ENCODE measurements at regions not wholly inside any gene's neighbourhood (a gene's known extent, or its start where the extent isn't known, plus 50 kb on each side); places are given as distances from the start of the nearest gene placed in this dataset.

DNA sequence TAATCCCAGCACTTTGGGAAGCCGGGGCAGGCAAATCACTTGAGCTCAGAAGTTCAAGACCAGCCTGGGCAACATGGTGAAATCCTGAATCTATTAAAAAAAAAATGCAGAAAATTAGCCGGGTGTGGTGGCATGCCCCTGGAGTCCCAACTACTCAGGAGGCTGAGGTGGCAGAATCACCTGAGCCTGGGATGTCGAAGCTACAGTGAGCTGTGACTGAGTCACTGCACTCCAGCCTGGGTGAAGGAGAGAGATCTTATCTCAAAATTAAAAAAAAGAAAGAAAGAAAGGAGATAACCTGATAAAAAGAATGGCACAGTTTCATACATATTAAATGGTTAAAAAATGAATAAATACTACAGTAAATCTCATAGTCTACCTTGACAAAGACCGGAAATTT lies 123.6 kb upstream of the TNFAIP3 start:
- TF ChIP-seq POLR2A (IDR thresholded peaks at IDR 0.05), result no peak
- TF ChIP-seq, protein P1, sequence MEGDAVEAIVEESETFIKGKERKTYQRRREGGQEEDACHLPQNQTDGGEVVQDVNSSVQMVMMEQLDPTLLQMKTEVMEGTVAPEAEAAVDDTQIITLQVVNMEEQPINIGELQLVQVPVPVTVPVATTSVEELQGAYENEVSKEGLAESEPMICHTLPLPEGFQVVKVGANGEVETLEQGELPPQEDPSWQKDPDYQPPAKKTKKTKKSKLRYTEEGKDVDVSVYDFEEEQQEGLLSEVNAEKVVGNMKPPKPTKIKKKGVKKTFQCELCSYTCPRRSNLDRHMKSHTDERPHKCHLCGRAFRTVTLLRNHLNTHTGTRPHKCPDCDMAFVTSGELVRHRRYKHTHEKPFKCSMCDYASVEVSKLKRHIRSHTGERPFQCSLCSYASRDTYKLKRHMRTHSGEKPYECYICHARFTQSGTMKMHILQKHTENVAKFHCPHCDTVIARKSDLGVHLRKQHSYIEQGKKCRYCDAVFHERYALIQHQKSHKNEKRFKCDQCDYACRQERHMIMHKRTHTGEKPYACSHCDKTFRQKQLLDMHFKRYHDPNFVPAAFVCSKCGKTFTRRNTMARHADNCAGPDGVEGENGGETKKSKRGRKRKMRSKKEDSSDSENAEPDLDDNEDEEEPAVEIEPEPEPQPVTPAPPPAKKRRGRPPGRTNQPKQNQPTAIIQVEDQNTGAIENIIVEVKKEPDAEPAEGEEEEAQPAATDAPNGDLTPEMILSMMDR (IDR thresholded peaks at IDR 0.05), result no peak
- no peak overlapping the region for H3K4me3 ChIP-seq (ENCODE audit: low read depth, poor library complexity, severe bottlenecking)
- DNase-seq (ENCODE audit: low spot score in 2 of 2), result no peak
- 73 to 86% methylated on average over 4 of the region's 4 CpGs for WGBS, 2 donors
- intact Hi-C loops (cut with DNase I; ENCODE audit: low total_unique reads), result no loop called here

DNA sequence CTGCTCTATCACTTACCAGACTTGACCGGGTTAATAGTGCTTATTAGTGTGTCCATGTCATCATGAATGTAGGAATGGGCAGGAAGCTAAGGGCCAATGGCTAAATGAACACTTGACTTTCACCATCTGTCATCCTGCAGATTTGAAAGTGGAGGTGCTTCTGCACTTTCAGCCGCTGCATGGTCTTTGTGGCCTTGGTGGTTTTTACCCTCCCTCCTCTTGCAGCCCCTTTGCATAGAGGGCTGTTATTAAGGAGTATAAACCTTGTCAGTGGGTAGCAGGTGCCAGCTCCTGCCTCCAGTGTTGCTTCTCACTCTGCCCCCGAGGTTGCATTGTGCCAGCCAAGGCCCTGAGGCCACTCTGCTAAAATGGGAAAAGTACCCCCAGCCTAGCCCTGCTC lies 122.2 kb upstream of the TNFAIP3 start:
- 81 to 88% methylated on average over 3 of the region's 3 CpGs for WGBS, 2 donors
- no peak for TF ChIP-seq POLR2A (IDR thresholded peaks at IDR 0.05)
- TF ChIP-seq, protein P1 (IDR thresholded peaks at IDR 0.05), result no peak
- no peak for DNase-seq (ENCODE audit: low spot score in 2 of 2)
- intact Hi-C loops (cut with DNase I; ENCODE audit: low total_unique reads), result no loop called here
- no peak overlapping the region for H3K4me3 ChIP-seq (ENCODE audit: low read depth, poor library complexity, severe bottlenecking)

DNA sequence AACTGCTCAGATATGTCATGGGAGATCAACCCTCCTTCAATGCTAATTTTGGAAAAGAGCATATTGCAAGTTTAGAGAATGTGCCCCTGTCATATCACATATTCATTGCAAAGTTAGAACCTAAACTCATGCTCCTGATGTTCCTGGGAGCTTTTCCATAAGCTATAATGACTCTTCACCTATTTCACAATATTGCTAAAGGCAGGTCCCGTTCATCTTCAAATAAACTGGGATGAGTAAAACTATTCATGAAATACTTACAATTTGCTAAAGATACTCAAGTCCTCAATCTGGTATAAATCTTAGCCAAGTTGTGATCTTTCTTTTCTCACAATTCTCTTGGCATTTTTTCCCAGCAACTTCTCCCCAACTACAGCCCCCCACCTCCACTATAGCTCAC lies 121.7 kb upstream of the TNFAIP3 start:
- no peak for TF ChIP-seq POLR2A (IDR thresholded peaks at IDR 0.05)
- TF ChIP-seq, protein P1 (IDR thresholded peaks at IDR 0.05), result no peak
- no peak for DNase-seq (ENCODE audit: low spot score in 2 of 2)
- no peak overlapping the region for H3K4me3 ChIP-seq (ENCODE audit: low read depth, poor library complexity, severe bottlenecking)
- intact Hi-C loops (cut with DNase I; ENCODE audit: low total_unique reads), result no loop called here
- WGBS, 2 donors, result 64 to 65% methylated on average over 1 of the region's 1 CpG

DNA sequence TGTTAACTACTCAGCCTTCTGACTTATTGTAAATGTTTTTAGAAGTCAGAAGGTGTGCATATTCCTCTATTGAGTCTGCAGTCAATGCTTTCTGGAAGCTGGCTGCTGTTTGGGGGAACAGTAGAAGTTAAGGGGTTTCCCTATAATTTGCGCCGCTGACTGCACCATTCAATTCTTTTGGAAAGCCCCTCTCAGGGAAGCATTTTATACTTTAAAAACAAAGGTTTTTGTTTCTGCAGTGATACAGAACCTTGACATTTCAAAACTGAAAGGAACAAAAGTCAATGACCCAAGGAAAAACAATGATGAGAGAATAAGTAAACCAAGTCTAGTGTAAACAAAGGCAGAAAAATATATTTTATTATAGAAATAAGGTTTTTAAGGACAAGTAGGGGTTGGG lies 120.8 kb upstream of the TNFAIP3 start:
- DNase-seq (ENCODE audit: low spot score in 2 of 2), result no peak
- no peak for TF ChIP-seq POLR2A (IDR thresholded peaks at IDR 0.05)
- TF ChIP-seq, protein P1 (IDR thresholded peaks at IDR 0.05), result no peak
- 76 to 82% methylated on average over 2 of the region's 2 CpGs for WGBS, 2 donors
- intact Hi-C loops (cut with DNase I; ENCODE audit: low total_unique reads), result no loop called here
- H3K4me3 ChIP-seq (ENCODE audit: low read depth, poor library complexity, severe bottlenecking), result no peak overlapping the region

DNA sequence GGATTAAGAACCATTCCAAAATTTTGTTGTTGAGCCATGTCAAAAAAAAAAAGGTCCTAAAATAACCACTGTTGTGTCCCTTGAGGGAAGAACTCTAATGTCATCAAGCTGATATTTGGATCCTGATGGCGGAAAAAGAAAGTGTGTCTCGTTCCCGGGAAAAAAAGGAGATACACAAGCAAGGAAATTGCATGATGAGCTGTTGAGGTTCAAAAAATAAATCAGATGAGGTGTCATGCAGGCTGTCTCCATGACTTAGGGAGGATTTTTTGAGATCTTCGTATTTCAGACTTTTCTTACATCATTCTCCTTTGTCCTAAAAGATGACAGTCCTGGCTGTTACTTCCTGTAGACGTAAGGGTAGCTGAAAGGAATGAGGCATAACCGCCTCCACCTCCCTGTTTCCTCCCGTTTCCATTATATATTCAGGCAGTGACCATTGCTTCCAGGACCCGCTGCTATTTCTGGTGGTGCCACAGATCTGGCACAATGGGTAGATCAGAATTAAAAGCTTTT lies 117.3 kb upstream of the TNFAIP3 start:
- DNase-seq (ENCODE audit: low spot score in 2 of 2), result no peak
- no peak overlapping the region for H3K4me3 ChIP-seq (ENCODE audit: low read depth, poor library complexity, severe bottlenecking)
- TF ChIP-seq, protein P1 (IDR thresholded peaks at IDR 0.05), result no peak
- no peak for TF ChIP-seq POLR2A (IDR thresholded peaks at IDR 0.05)
- WGBS, 2 donors, result 42 to 52% methylated on average over 8 of the region's 8 CpGs
- intact Hi-C loops (cut with DNase I; ENCODE audit: low total_unique reads), result no loop called here

DNA sequence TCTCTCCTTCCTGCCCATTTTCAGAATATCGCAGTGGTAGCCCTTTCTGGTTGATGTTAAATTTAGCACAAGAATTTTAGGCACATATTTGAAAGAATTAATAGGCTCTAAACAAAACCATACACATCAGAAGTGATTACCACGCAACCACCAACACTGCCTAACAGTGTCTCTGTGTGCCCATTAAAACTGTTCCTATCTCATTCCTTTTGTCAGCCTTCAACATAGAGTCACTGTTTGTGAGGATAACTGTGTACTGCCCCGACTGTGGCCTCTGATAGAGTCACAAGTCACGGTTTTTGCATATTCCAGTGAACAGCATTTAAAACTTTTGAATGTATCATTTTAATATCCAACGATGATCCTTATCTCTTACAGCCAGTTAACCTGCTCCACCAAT lies 116.8 kb upstream of the TNFAIP3 start:
- H3K4me3 ChIP-seq (ENCODE audit: low read depth, poor library complexity, severe bottlenecking), result no peak overlapping the region
- intact Hi-C loops (cut with DNase I; ENCODE audit: low total_unique reads), result no loop called here
- 66 to 68% methylated on average over 5 of the region's 5 CpGs for WGBS, 2 donors
- TF ChIP-seq, protein P1 (IDR thresholded peaks at IDR 0.05), result no peak
- TF ChIP-seq POLR2A (IDR thresholded peaks at IDR 0.05), result no peak
- no peak for DNase-seq (ENCODE audit: low spot score in 2 of 2)

Data from lower leg skin (tissue), 4 donors.